PC-9 (cell line): ENCODE measurements at regions not wholly inside any gene's neighbourhood (a gene's known extent, or its start where the extent isn't known, plus 50 kb on each side); places are given as distances from the start of the nearest gene placed in this dataset.

Experiments
- BruUV-seq: library from RNA; stranded (reverse); fragments of 400-500 nt; replicated peaks from 2 replicates; lab custom pipeline; 2021; lab: Mats Ljungman, UMichigan
- CTCF ChIA-PET: fragments of 300-600 bp; sonication (Branson Sonifier 250); formaldehyde crosslinking; loops from one replicate; lab custom pipeline; 2022; ENCODE audit warnings: antibody characterized with exemption; lab: Charles Lee
- POLR2A ChIA-PET: fragments of 300-600 bp; sonication (Branson Sonifier 250); formaldehyde crosslinking; loops from one replicate; lab custom pipeline; 2022; ENCODE audit warnings: antibody characterized with exemption; ENCODE audit not compliant: unreplicated experiment; lab: Charles Lee
- DNase-seq, 2 experiments: peaks; one replicate each; pipeline versions ENCODE4 v3.0.0 to v3.0.0-alpha.2; 2015 to 2022; ENCODE audit warnings: mixed read lengths in 1 of 2
- H2AFZ ChIP-seq: fragments of 200-600 bp; sonication (generic); 2 replicates; pipeline ENCODE4 v1.8.1; 2017; ENCODE audit warnings: antibody characterized with exemption
- H3F3A ChIP-seq: fragments of 200-600 bp; sonication (generic); 2 replicates; pipeline ENCODE4 v1.8.1; 2017; ENCODE audit warnings: antibody characterized with exemption, mild to moderate bottlenecking, low read depth; ENCODE audit not compliant: insufficient read depth
- H3K27ac ChIP-seq: fragments of 200-600 bp; sonication (generic); 2 replicates; pipeline ENCODE4 v1.6.1; 2016; ENCODE audit warnings: mixed run types
- H3K27me3 ChIP-seq: fragments of 200-600 bp; sonication (generic); 2 replicates; pipeline ENCODE4 v1.6.1; 2016; ENCODE audit warnings: low read depth, mixed run types; ENCODE audit not compliant: insufficient read depth
- H3K36me3 ChIP-seq: fragments of 200-600 bp; sonication (generic); 2 replicates; pipeline ENCODE4 v1.6.1; 2016; ENCODE audit warnings: low read depth, mixed run types
- H3K4me1 ChIP-seq: fragments of 200-600 bp; sonication (generic); replicated peaks from 2 replicates; pipeline ENCODE4 v1.6.1; 2016; ENCODE audit warnings: mixed run types; ENCODE audit not compliant: insufficient read depth
- H3K4me2 ChIP-seq: fragments of 200-600 bp; sonication (generic); 2 replicates; pipeline ENCODE4 v1.6.1; 2017; ENCODE audit warnings: mixed run types
- H3K4me3 ChIP-seq: fragments of 200-600 bp; sonication (generic); 2 replicates; pipeline ENCODE4 v1.6.1; 2016; ENCODE audit warnings: mixed run types
- H3K79me2 ChIP-seq: fragments of 200-600 bp; sonication (generic); 2 replicates; pipeline ENCODE4 v1.6.1; 2017; ENCODE audit warnings: low read depth, mixed run types
- H3K9me2 ChIP-seq: fragments of 200-600 bp; sonication (generic); 2 replicates; pipeline ENCODE4 v1.8.1; 2017; ENCODE audit warnings: mild to moderate bottlenecking; ENCODE audit not compliant: insufficient read depth
- H3K9me3 ChIP-seq: fragments of 200-600 bp; sonication (generic); 2 replicates; pipeline ENCODE4 v1.8.1; 2016; ENCODE audit warnings: low read depth; ENCODE audit not compliant: insufficient read depth
- H4K20me1 ChIP-seq: fragments of 200-600 bp; sonication (generic); 2 replicates; pipeline ENCODE4 v1.8.1; 2017; ENCODE audit not compliant: insufficient read depth
- CTCF ChIP-seq: fragments of 200-600 bp; sonication (generic); conservative IDR thresholded peaks from 2 replicates; pipeline ENCODE4 v1.6.1; 2017; ENCODE audit warnings: mixed run types, antibody characterized with exemption, mild to moderate bottlenecking, moderate library complexity
- EZH2 ChIP-seq: fragments of 200-600 bp; sonication (generic); IDR thresholded peaks from 2 replicates; pipeline ENCODE4 v1.8.0; 2017; ENCODE audit warnings: antibody characterized with exemption, low read depth
- intact Hi-C: fragments of 100-400 bp; cut with micrococcal nuclease; formaldehyde crosslinking; loops from one replicate; pipeline ENCODE4 v1.10.0; 2022; ENCODE audit not compliant: unreplicated experiment

DNA sequence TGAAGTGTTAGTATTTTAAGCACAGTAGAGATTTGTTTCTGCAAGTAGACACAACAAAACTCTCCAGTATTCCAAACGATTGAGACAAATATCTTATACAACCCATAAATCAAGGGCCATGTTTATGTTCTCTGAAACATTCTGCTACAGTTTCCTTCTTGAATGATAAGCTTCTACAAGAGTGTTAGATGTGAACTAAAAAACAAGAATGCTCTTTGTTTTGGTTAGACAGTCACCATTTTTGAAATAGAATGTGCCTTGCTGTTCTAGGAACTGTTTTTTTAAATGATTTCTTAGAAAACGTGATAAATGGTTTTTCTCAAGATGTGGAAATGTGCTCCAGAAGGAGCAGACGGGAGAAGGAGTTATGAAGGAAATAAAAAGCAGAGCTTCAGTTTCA is 1656.3 kb upstream of the FLRT2 start:
- H3K36me3 ChIP-seq = no peaks in the 10 kb centered on the region
- intact Hi-C loops = no loop called here
- no peak overlapping the region for H3K4me2 ChIP-seq
- ChIA-PET POLR2A (no interaction called here), CTCF (no interaction called here)
- no peaks in the 10 kb centered on the region for H4K20me1 ChIP-seq
- H3K27ac ChIP-seq = no peak overlapping the region
- H3K79me2 ChIP-seq = no peaks in the 10 kb centered on the region
- no peaks in the 10 kb centered on the region for H3F3A ChIP-seq
- no peaks in the 10 kb centered on the region for H3K4me1 ChIP-seq
- H3K9me3 ChIP-seq = no peaks in the 10 kb centered on the region
- H3K4me3 ChIP-seq = no peak overlapping the region
- H3K27me3 ChIP-seq = no peaks in the 10 kb centered on the region
- TF ChIP-seq CTCF = no peak
- TF ChIP-seq EZH2 = no peak
- BruUV-seq = no TSS peak
- no peak overlapping the region for H2AFZ ChIP-seq
- DNase-seq = no peak
- H3K9me2 ChIP-seq = no peaks in the 10 kb centered on the region

GRCh38 chr14:83874662-83875061 is 1655.3 kb upstream of the FLRT2 start:
- Histone ChIP-seq H2AFZ (no peak overlapping the region), H3K79me2 (no peaks in the 10 kb centered on the region), H3K9me2 (no peaks in the 10 kb centered on the region), H3K36me3 (no peaks in the 10 kb centered on the region), H3F3A (no peaks in the 10 kb centered on the region), H3K27me3 (no peaks in the 10 kb centered on the region), H3K4me1 (no peaks in the 10 kb centered on the region), H3K4me2 (no peak overlapping the region), H3K27ac (no peak overlapping the region), H4K20me1 (no peaks in the 10 kb centered on the region), H3K4me3 (no peak overlapping the region), H3K9me3 (no peaks in the 10 kb centered on the region)
- CTCF ChIA-PET = no interaction called here
- intact Hi-C loops = no loop called here
- POLR2A ChIA-PET = no interaction called here
- no TSS peak for BruUV-seq
- TF ChIP-seq EZH2 (no peak), CTCF (no peak)
- DNase-seq = no peak

DNA sequence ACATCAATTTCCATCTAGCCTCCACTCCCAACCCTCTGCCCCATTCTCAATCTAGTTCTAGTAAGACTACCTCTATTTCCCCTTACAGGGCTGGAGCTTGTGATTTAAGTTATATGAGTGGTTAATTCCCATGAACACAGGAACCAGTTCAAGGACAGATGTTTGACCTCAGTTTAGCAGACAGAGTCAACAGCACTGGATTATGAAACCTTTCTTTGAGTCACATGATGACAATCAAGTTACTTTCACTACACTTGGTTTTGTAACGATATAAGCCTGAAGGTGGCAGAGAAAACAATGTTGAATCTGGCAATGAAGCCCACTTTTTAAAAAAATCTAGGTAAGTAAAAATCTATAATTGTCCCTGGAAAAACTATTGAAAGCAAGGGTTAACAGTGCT is 1646.2 kb upstream of the FLRT2 start:
- H3K9me2 ChIP-seq = no peaks in the 10 kb centered on the region
- no peaks in the 10 kb centered on the region for H3K27me3 ChIP-seq
- no peaks in the 10 kb centered on the region for H3K79me2 ChIP-seq
- H3K4me3 ChIP-seq = no peak overlapping the region
- no peak for TF ChIP-seq CTCF
- TF ChIP-seq EZH2 = no peak
- H3K36me3 ChIP-seq = no peaks in the 10 kb centered on the region
- no peaks in the 10 kb centered on the region for H4K20me1 ChIP-seq
- no peaks in the 10 kb centered on the region for H3K9me3 ChIP-seq
- H3K4me2 ChIP-seq = no peak overlapping the region
- ChIA-PET POLR2A (no interaction called here), CTCF (no interaction called here)
- no peak overlapping the region for H3K27ac ChIP-seq
- no peaks in the 10 kb centered on the region for H3F3A ChIP-seq
- intact Hi-C loops = no loop called here
- no TSS peak for BruUV-seq
- no peak overlapping the region for H2AFZ ChIP-seq
- H3K4me1 ChIP-seq = no peaks in the 10 kb centered on the region
- DNase-seq = no peak
